ENCODE measurements at regions not wholly inside any gene's neighbourhood (a gene's known extent, or its start where the extent isn't known, plus 50 kb on each side); places are given as distances from the start of the nearest gene placed in this dataset.
"Not testable (repeated sequence)": the region's sequence is repeated elsewhere in the genome, so short reads cannot be mapped to it uniquely, and the experiment has no call there.

DNA sequence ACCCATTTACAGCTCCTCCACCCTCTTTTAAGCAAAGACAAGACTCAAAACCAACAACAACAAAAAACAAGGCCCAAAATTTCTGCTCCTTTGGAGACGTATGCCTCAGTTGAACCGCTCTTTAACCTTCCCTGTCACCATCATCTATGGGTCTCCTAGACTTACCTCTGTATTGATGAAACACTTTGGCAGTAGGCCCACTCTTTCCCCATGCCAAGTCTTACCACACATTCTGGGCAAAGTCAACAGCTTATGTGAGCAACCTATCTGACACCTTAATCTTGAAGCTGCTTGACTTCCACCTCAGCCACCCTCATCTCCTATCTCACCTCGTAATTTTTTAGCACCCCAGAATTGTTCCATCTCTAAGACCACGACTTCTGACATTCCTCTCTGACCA, 99.7 kb upstream of the CXorf66 start:
- DNase-seq: no peak

- DNase-seq: peak; percentile 50
Observed at GRCh38 chrX:140057001-140057411, 91.7 kb upstream of the CXorf66 start.

DNA sequence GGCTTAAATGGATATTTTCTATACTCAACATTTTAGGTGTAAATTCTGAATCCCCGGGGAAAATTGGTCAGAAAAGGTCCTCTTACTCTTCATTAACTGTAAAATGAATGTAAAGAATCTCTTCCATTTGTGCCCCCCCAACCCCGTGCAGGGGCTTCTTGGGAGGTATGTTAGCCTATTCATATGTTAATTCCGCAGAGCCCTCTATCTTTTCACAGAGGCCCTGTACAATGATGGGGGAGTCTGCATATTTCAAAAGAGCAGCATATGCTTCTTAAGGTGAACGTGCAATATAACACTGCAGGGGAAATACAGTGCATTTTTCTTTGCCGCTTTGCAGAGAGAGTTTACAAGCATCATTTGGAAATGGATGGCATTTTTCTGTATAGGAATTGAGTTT, 88.5 kb upstream of the CXorf66 start:
- DNase-seq: no peak

DNA sequence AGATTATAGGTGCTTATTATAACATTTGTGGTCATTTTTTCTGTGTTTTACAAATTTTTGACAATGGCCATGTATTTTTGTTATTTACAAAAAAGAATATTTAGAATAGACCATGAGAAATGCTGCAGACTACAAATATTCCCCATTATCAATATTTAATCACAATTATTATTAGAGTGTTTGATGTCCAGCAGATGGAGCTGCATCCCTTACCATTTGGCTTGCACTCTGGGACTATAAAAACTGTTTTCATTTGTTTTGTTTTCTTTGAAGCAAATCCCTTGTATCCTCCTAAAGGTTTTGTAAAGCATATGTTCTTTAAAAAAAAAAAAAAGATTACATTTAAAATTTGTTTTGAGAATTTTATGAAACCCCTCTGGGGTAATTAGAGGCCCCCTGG, 85.6 kb upstream of the CXorf66 start:
- DNase-seq: no peak

DNA sequence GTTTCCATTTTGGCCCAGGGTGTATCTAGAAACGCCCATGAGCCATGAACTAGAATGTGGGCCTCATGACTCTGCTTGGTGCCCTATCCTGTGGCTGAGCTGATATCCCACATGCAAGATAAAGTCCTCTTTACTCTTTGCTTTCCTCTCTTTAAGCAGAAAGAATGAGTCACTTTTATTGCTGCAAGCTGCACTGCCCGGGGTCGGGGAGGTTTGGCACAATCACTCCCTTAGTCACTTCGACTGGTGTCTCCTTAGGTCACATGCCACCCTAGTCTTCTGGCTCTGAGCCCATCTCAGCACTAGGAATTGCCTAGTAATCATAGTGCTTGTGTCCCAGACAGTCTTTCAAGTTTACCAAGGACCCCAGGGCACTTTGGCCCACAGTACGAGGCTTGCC, 75.1 kb upstream of the CXorf66 start:
- no peak for DNase-seq

DNA sequence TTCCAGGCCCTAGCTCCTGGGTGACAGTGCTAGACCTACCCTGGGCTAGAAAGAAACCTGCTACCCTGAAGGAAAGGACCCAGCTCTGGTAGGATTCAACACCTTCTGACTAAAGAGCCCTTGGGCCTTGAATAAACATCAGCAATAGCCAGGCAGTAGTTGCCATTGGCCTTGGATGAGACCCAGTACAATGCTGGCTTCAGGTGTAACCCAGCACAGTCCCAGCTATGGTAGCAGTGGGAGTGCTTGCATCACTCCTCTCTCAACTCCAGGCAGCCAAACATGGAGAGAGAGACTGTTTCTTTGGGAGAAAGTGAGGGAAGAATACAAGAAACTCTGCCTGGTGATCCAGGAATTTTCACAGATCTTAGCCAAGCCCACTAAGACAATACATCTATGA, 73.5 kb upstream of the CXorf66 start:
- DNase-seq: no peak

DNA sequence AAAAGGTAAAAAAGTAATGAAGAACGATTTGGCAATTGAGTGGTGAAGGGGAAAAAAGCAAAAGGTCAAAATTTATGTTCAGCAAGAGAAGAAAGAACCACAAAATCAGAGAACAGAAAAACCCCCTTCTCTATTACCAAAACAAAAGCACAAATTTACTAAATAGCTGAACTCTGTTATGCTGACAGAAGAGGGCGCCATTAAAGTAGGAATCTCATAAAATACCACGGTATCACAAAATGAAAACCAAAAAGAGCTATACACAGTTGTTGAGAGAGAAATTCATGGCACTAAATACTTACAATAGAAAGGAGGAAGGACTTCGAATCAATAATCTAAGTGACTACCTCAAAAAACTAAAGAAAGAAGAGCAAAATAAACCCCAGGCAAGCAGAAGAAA, 69.6 kb upstream of the CXorf66 start:
- no peak for DNase-seq

GRCh38 chrX:140022482-140022881, 57.2 kb upstream of the CXorf66 start:
- DNase-seq: no peak

GRCh38 chrX:140019134-140019533, 53.8 kb upstream of the CXorf66 start:
- DNase-seq: not testable (repeated sequence)

Data from stimulated activated CD4-positive, alpha-beta T cell treated with anti-CD3 and anti-CD28 coated beads, Interleukin-4, amount 100 ng/mL, for 1 hour (primary cell).